HEK293T (cell line): ENCODE measurements at regions not wholly inside any gene's neighbourhood (a gene's known extent, or its start where the extent isn't known, plus 50 kb on each side); places are given as distances from the start of the nearest gene placed in this dataset.
"Not testable (repeated sequence)": the region's sequence is repeated elsewhere in the genome, so short reads cannot be mapped to it uniquely, and the experiment has no call there.

ENCODE experiments used
- CTCF ChIA-PET: fragments of 350-600 bp; formaldehyde crosslinking; extraction: SDS; loops from one replicate; lab custom pipeline; 2021; ENCODE audit warnings: antibody characterized with exemption, inconsistent platforms; lab: Yijun Ruan, JAX
- POLR2A ChIA-PET: fragments of 350-600 bp; formaldehyde crosslinking; extraction: SDS; loops from one replicate; lab custom pipeline; 2020; ENCODE audit warnings: antibody characterized with exemption, inconsistent platforms; lab: Yijun Ruan, JAX
- DNase-seq: peaks from one replicate; pipeline ENCODE4 v3.0.0; 2012; ENCODE audit warnings: mixed read lengths; ENCODE audit errors: extremely low spot score
- ARNT ChIP-seq: fragments of 450-650 bp; IDR thresholded peaks from 2 replicates; pipeline ENCODE4 v1.6.1; 2017; ENCODE audit warnings: mild to moderate bottlenecking
- BHLHE40 ChIP-seq: fragments of 450-650 bp; IDR thresholded peaks from 2 replicates; pipeline ENCODE4 v1.6.1; 2016; ENCODE audit warnings: mild to moderate bottlenecking, moderate library complexity, borderline replicate concordance
- CTBP1 ChIP-seq: fragments of 450-650 bp; IDR thresholded peaks from 2 replicates; pipeline ENCODE4 v1.6.1; 2016; ENCODE audit warnings: borderline replicate concordance
- ELF4 ChIP-seq: fragments of 450-650 bp; IDR thresholded peaks from 2 replicates; pipeline ENCODE4 v1.6.1; 2017; ENCODE audit warnings: antibody characterized with exemption
- FOXA1 ChIP-seq: fragments of 450-650 bp; IDR thresholded peaks from 2 replicates; pipeline ENCODE4 v1.6.1; 2016; ENCODE audit warnings: mild to moderate bottlenecking
- FOXK2 ChIP-seq: fragments of 450-650 bp; IDR thresholded peaks from 2 replicates; pipeline ENCODE4 v1.6.1; 2016; ENCODE audit warnings: mild to moderate bottlenecking
- FOXM1 ChIP-seq: fragments of 450-650 bp; IDR thresholded peaks from 2 replicates; pipeline ENCODE4 v1.6.1; 2017; ENCODE audit warnings: mild to moderate bottlenecking, borderline replicate concordance
- HDGF ChIP-seq: fragments of 450-650 bp; IDR thresholded peaks from 2 replicates; pipeline ENCODE4 v1.6.1; 2017; ENCODE audit warnings: antibody characterized with exemption, borderline replicate concordance
- L3MBTL2 ChIP-seq: fragments of 450-650 bp; conservative IDR thresholded peaks from 2 replicates; pipeline ENCODE4 v1.6.1; 2016; ENCODE audit warnings: mild to moderate bottlenecking
- LEF1 ChIP-seq: fragments of 450-650 bp; IDR thresholded peaks from 2 replicates; pipeline ENCODE4 v1.6.1; 2017; ENCODE audit warnings: mild to moderate bottlenecking, borderline replicate concordance
- NFRKB ChIP-seq: fragments of 450-650 bp; IDR thresholded peaks from 2 replicates; pipeline ENCODE4 v1.6.1; 2016; ENCODE audit warnings: mild to moderate bottlenecking, moderate library complexity
- SP1 ChIP-seq: fragments of 450-650 bp; IDR thresholded peaks from 2 replicates; pipeline ENCODE4 v1.6.1; 2017
- SUZ12 ChIP-seq: fragments of 450-650 bp; IDR thresholded peaks from 2 replicates; pipeline ENCODE4 v1.6.1; 2016; ENCODE audit warnings: mild to moderate bottlenecking
- TARDBP ChIP-seq: fragments of 450-650 bp; IDR thresholded peaks from 2 replicates; pipeline ENCODE4 v1.6.1; 2016
- ZNF384 ChIP-seq: fragments of 450-650 bp; IDR thresholded peaks from 2 replicates; pipeline ENCODE4 v1.6.1; 2016
- TF ChIP-seq, protein P1 (sequence below): fragments of 450-650 bp; IDR thresholded peaks from 2 replicates; pipeline ENCODE4 v1.6.1; 2016

DNA sequence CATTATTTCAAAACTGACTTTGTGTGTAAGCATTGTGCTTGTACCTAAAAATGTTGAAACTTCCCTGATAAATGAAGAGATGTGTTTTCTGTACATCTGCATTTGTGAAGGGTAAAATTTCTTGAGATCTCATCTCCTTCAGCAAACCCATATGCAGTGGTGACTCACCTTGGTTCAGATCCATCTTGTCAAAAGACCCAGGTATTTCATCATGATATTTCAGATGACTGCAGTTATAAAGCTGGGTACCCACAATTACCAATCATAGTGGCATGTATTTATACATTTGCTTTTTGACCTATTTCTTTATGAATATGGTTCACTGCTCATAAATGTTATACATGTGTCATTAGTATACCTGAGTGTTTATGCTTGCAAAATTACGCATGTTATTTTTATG, 1213.6 kb downstream of the GALC start:
- no peak for DNase-seq
- CTCF ChIA-PET, result no interaction called here
- TF ChIP-seq FOXA1 (no peak), LEF1 (no peak)
- POLR2A ChIA-PET, result no interaction called here

DNA sequence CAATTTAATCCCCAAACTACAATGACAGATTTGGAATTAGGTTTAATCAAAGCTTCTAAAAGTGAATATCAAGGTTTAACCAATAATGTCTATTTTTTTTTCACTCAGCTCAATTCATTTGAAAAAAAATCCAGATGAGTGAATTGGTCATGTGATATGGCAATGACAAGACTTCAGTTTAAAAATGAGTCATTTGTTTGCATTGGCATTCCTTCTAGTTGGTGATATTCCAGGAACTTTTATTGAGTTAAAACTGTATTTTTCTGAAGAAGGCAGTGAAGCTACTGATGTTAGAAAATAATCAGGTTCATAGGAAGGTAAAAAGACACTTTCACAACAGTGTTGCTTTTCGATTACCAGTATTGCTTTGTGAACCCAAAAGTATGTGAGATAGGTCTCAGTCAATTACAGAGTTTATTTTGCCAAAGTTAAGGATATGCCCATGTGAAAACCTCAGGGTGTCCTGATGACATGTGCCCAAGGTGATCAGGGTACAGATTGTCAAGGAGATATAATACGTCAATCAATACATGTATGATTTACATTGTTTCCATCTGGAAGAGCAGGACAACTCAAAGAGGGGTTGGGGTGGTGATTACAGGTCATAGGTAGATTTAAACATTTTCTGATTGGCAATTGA, 1214.9 kb downstream of the GALC start:
- DNase-seq, result no peak
- POLR2A ChIA-PET, result no interaction called here
- CTCF ChIA-PET, result no interaction called here
- TF ChIP-seq TARDBP, result no peak
- no peak for TF ChIP-seq NFRKB
- TF ChIP-seq, protein P1, sequence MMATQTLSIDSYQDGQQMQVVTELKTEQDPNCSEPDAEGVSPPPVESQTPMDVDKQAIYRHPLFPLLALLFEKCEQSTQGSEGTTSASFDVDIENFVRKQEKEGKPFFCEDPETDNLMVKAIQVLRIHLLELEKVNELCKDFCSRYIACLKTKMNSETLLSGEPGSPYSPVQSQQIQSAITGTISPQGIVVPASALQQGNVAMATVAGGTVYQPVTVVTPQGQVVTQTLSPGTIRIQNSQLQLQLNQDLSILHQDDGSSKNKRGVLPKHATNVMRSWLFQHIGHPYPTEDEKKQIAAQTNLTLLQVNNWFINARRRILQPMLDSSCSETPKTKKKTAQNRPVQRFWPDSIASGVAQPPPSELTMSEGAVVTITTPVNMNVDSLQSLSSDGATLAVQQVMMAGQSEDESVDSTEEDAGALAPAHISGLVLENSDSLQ, result no peak
- no peak for TF ChIP-seq L3MBTL2
- TF ChIP-seq ELF4, result no peak
- no peak for TF ChIP-seq BHLHE40
- no peak for TF ChIP-seq ZNF384
- TF ChIP-seq FOXK2, result no peak
- TF ChIP-seq SUZ12, result no peak
- no peak for TF ChIP-seq LEF1
- no peak for TF ChIP-seq FOXM1
- no peak for TF ChIP-seq ARNT

DNA sequence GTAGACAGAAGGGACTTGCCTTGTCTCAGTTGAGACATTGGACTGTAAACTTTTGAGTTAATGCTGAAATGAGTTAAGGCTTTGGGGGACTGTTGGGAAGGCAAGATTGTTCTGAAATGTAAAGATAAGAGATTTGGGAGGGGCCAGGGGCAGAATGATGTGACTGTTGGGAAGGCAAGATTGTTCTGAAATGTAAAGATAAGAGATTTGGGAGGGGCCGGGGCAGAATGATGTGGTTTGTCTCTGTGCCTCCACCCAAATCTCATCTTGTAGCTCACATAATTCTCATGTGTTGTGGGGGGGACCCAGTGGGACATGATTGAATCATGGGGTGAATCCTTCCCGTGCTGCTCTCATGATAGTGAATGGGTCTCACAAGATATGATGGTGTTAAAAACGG, 1217.1 kb downstream of the GALC start:
- CTCF ChIA-PET, POLR2A ChIA-PET, DNase-seq: not testable (repeated sequence)

DNA sequence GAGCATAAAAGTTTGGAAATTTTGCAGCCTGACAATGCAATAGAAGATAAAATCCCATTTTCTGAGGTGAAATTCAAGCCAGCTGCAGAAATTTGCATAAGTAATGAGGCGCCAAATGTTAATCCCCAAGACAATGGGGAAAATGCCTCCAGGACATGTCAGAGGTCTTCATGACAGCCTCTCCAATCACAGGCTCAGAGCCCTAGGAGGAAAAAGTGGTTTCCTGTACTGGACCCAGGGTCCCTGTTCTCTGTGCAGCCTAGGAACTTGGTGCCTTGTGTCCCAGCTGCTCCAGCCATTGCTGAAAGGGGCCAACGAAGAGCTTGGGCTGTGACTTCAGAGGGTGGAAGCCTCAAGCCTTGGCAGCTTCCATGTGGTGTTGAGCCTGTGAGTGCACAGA, 1218.1 kb downstream of the GALC start:
- no peak for DNase-seq
- TF ChIP-seq, protein P1, result no peak
- TF ChIP-seq FOXK2, result no peak
- TF ChIP-seq SP1, result no peak
- TF ChIP-seq CTBP1, result no peak
- no peak for TF ChIP-seq NFRKB
- TF ChIP-seq ARNT, result no peak
- TF ChIP-seq ELF4, result no peak
- no peak for TF ChIP-seq L3MBTL2
- TF ChIP-seq FOXA1, result no peak
- no peak for TF ChIP-seq SUZ12
- no peak for TF ChIP-seq ZNF384
- no peak for TF ChIP-seq BHLHE40
- ChIA-PET CTCF (no interaction called here), POLR2A (no interaction called here)

DNA sequence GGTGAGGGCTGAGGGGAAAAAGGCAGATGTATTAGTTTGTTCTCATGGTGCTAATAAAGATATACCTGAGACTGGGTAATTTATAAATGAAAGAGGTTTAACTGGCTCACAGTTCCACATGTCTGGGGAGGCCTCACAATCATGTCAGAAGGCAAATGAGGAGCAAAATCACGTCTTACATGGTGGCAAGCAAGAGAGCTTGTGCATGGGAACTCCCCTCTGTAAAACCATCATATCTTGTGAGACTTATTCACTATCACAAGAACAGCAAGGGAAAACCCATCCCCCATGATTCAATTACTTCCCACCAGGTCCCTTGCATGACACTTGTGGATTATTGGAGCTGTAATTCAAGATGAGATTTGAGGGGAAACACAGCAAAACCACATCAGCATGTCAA, 1220.9 kb downstream of the GALC start:
- ChIA-PET POLR2A (no interaction called here), CTCF (no interaction called here)
- DNase-seq, result no peak
- TF ChIP-seq SUZ12, result no peak

DNA sequence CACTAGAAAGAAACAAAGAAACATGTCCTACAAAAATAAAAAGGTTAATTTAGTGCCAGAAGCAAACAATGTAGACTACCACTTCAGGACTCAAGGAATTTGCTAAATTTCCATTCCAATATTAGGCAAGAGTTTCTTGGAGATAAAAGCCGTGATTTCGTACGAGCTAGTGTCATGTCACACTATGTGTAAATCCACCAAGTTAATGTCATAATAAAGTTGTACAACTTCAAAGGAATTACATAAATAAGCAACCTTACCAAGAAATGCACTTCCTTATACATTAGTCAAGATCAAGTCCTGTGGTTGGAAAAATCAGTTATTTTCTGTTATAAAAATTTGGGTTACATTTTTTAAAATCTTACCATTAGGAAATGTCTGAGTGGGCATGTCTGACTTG, 1222.8 kb downstream of the GALC start:
- ChIA-PET CTCF (no interaction called here), POLR2A (no interaction called here)
- DNase-seq, result no peak
- TF ChIP-seq SP1, result no peak
- TF ChIP-seq TARDBP, result no peak
- TF ChIP-seq NFRKB, result no peak
- TF ChIP-seq FOXM1, result no peak
- no peak for TF ChIP-seq BHLHE40
- no peak for TF ChIP-seq CTBP1
- TF ChIP-seq LEF1, result no peak
- TF ChIP-seq L3MBTL2, result no peak
- no peak for TF ChIP-seq FOXA1
- no peak for TF ChIP-seq ELF4
- TF ChIP-seq, protein P1, result no peak

DNA sequence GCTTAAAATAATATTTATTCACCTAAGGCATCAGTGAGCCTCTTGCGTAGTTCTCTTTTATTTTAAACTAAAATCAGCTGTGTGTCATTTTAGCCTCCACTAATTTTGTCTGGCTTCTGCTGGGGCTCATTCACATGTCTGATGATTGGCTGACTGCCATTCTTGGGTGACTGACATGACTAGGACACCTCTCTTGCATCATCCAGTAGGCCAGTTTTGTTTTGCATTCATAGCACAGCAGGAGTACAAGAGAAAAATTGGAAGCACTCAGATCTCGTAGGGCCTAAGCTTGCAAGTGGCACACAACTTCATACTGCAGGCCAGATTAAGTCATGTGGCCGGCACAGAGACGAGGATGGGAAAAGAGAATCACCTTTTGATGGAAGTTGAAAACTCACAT, 1226.5 kb downstream of the GALC start:
- POLR2A ChIA-PET, result no interaction called here
- TF ChIP-seq SUZ12 (no peak), L3MBTL2 (no peak), FOXK2 (no peak), FOXA1 (no peak), LEF1 (no peak), NFRKB (no peak), BHLHE40 (no peak), HDGF (no peak), FOXM1 (no peak), ZNF384 (no peak), TARDBP (no peak), SP1 (no peak), ELF4 (no peak), ARNT (no peak), CTBP1 (no peak)
- TF ChIP-seq, protein P1, result no peak
- CTCF ChIA-PET, result no interaction called here

More for the DNA sequence above, 1226.5 kb downstream of the GALC start:
- DNase-seq, result no peak
